LNCaP clone FGC (cell line): ENCODE measurements at regions not wholly inside any gene's neighbourhood (a gene's known extent, or its start where the extent isn't known, plus 50 kb on each side); places are given as distances from the start of the nearest gene placed in this dataset.

ENCODE experiments used
- DNase-seq: peaks from one replicate; pipeline ENCODE4 v3.0.0-alpha.2; 2011; ENCODE audit warnings: low read depth
- H3K4me3 ChIP-seq: 2 replicates; pipeline ENCODE4 v1.5.1; 2011; ENCODE audit warnings: mild to moderate bottlenecking, low read depth, low read length, control low read depth
- CTCF ChIP-seq: IDR thresholded peaks from 2 replicates; pipeline ENCODE4 v1.5.1; 2012; ENCODE audit warnings: mild to moderate bottlenecking; ENCODE audit not compliant: control insufficient read depth, insufficient read depth; ENCODE audit errors: extremely low read depth

DNA sequence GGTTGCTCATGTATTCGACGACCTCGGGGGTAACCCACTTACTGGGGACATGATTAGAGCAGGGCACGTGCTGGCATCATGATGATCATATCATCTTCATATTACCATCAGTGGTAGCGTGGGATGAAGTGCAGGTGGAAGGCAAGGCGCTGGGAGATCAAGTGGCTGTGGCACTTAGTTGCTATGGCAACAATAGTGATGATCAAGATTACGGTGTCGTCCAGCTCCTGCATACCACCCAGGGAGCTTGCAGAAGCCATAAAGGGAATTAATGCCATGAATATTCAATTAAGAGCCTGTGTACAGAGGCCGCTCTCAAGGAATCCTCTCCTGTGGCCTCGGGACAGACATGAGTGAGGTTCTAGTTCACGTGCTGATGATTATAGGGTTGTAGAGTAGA lies 237.2 kb upstream of the COPS8 start:
- no peak for TF ChIP-seq CTCF
- no peak overlapping the region for H3K4me3 ChIP-seq
- no peak for DNase-seq

- no peak for TF ChIP-seq CTCF
- no peak overlapping the region for H3K4me3 ChIP-seq
- no peak for DNase-seq
Observed at GRCh38 chr2:236849508-236849907, 236.2 kb upstream of the COPS8 start.

DNA sequence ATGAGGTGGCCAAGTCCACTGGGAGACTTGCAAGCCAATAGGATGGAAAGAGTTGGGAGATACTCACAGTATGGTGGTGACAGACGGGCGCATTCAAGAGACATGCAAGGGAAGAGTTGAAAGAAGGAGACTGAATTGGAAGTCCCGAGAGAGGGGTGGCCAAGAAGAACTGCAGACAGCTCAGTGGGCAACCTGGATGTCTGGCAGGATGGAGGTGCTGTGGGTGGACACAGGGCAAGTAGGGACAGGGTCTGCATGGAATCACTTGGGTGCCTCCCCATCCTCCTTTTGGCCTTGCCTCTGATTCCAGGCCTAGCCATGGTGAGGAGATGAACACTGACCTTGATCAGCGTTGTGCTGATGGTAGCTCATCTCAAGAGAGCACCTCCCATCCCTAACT lies 235.7 kb upstream of the COPS8 start:
- no peak for DNase-seq
- TF ChIP-seq CTCF = no peak
- H3K4me3 ChIP-seq = no peak overlapping the region

DNA sequence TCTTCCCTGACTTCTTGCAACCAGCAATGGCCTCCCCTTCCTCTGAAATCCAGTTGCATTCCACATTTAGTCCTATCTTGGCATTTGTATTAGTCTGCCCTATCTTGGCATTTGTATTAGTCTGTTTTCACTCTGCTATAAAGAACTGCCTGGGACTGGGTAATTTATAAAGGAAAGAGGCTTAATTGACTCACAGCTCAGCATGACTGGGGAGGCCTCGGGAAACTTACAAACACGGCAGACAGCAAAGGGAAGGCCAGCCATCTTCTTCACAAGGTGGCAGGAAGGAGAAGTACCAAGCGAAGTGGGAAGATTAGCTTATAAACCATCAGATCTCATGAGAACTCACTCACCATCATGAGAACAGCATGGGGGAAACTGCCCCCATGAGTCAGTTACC lies 234.5 kb upstream of the COPS8 start:
- no peak overlapping the region for H3K4me3 ChIP-seq
- TF ChIP-seq CTCF = no peak
- DNase-seq = no peak

- no peak for DNase-seq
- no peak overlapping the region for H3K4me3 ChIP-seq
- no peak for TF ChIP-seq CTCF
Observed at GRCh38 chr2:236852100-236852976, 233.4 kb upstream of the COPS8 start.

GRCh38 chr2:236852977-236853374 lies 232.7 kb upstream of the COPS8 start:
- H3K4me3 ChIP-seq = no peak overlapping the region
- no peak for TF ChIP-seq CTCF
- no peak for DNase-seq

DNA sequence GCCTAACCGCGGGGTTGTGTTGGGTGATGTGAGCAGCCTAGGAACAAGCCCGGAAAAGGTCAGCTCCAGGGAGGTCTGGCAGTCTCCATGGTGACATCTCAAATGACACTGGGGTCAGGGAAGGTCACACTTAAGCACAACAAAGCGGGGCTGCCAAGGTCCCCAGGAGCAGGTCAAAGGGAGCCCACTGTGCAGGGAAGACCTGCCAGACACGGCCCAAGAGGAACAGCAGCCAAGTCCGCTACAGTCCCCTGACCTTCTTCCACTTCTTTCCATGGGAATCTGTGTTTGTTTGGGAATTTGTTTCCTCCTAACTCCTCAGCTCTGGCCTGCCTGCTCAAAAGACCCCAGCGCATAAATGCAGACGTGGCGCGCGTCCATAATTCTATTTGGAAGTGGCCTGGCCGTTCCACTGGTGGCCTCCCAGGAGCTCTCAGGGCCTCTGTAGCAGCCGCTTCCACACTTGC lies 232.1 kb upstream of the COPS8 start:
- no peak for DNase-seq
- no peak overlapping the region for H3K4me3 ChIP-seq
- TF ChIP-seq CTCF = no peak
